ENCODE measurements at regions not wholly inside any gene's neighbourhood (a gene's known extent, or its start where the extent isn't known, plus 50 kb on each side); places are given as distances from the start of the nearest gene placed in this dataset.
"Not testable (repeated sequence)": the region's sequence is repeated elsewhere in the genome, so short reads cannot be mapped to it uniquely, and the experiment has no call there.

- DNase-seq (ENCODE audit: low spot score), result no peak
- no peak for TF ChIP-seq CTCF (IDR thresholded peaks at IDR 0.05; ENCODE audit: extremely low read depth, insufficient read depth, missing control alignments)
- in situ Hi-C loops (cut with MboI; ENCODE audit: low pct_unique_long_range_greater_than_20kb, low sequenced_read_pairs, unreplicated experiment), result no loop called here
These were observed 265.5 kb upstream of the POT1 start for GRCh38 chr7:125195156-125195555.

- no peak for TF ChIP-seq CTCF (IDR thresholded peaks at IDR 0.05; ENCODE audit: extremely low read depth, insufficient read depth, missing control alignments)
- no peak for DNase-seq (ENCODE audit: low spot score)
- in situ Hi-C loops (cut with MboI; ENCODE audit: low pct_unique_long_range_greater_than_20kb, low sequenced_read_pairs, unreplicated experiment), result no loop called here
These were observed 263.6 kb upstream of the POT1 start for GRCh38 chr7:125193263-125193662.

GRCh38 chr7:125184801-125185200, 255.2 kb upstream of the POT1 start:
- in situ Hi-C loops (cut with MboI; ENCODE audit: low pct_unique_long_range_greater_than_20kb, low sequenced_read_pairs, unreplicated experiment), result no loop called here
- no peak for TF ChIP-seq CTCF (IDR thresholded peaks at IDR 0.05; ENCODE audit: extremely low read depth, insufficient read depth, missing control alignments)
- DNase-seq (ENCODE audit: low spot score), result no peak

- in situ Hi-C loops (cut with MboI; ENCODE audit: low pct_unique_long_range_greater_than_20kb, low sequenced_read_pairs, unreplicated experiment); DNase-seq (ENCODE audit: low spot score): not testable (repeated sequence)
These were observed 252.1 kb upstream of the POT1 start for GRCh38 chr7:125181569-125182267.

- no peak for DNase-seq (ENCODE audit: low spot score)
- in situ Hi-C loops (cut with MboI; ENCODE audit: low pct_unique_long_range_greater_than_20kb, low sequenced_read_pairs, unreplicated experiment), result no loop called here
- TF ChIP-seq CTCF (IDR thresholded peaks at IDR 0.05; ENCODE audit: extremely low read depth, insufficient read depth, missing control alignments), result no peak
These were observed 243.9 kb upstream of the POT1 start for GRCh38 chr7:125173571-125173970.

- no peak for DNase-seq (ENCODE audit: low spot score)
- TF ChIP-seq CTCF (IDR thresholded peaks at IDR 0.05; ENCODE audit: extremely low read depth, insufficient read depth, missing control alignments), result no peak
- in situ Hi-C loops (cut with MboI; ENCODE audit: low pct_unique_long_range_greater_than_20kb, low sequenced_read_pairs, unreplicated experiment), result no loop called here
These were observed 239.5 kb upstream of the POT1 start for GRCh38 chr7:125169088-125169487.

GRCh38 chr7:125154930-125155329, 225.3 kb upstream of the POT1 start:
- no peak for DNase-seq (ENCODE audit: low spot score)
- TF ChIP-seq CTCF (IDR thresholded peaks at IDR 0.05; ENCODE audit: extremely low read depth, insufficient read depth, missing control alignments), result no peak
- in situ Hi-C loops (cut with MboI; ENCODE audit: low pct_unique_long_range_greater_than_20kb, low sequenced_read_pairs, unreplicated experiment), result no loop called here
